KMS-11 (cell line): ENCODE measurements at regions not wholly inside any gene's neighbourhood (a gene's known extent, or its start where the extent isn't known, plus 50 kb on each side); places are given as distances from the start of the nearest gene placed in this dataset.

Experiments used
- H2AFZ ChIP-seq: fragments of 200-600 bp; sonication (generic); 2 replicates; pipeline ENCODE4 v1.6.1; 2016; ENCODE audit warnings: antibody characterized with exemption, mixed run types, low read depth
- H3K27ac ChIP-seq: fragments of 200-600 bp; sonication (generic); 2 replicates; pipeline ENCODE4 v1.6.1; 2016; ENCODE audit warnings: mild to moderate bottlenecking, mixed run types
- H3K27me3 ChIP-seq: fragments of 200-600 bp; sonication (generic); 2 replicates; pipeline ENCODE4 v1.6.1; 2017; ENCODE audit warnings: mild to moderate bottlenecking, low read depth, mixed run types, moderate library complexity; ENCODE audit not compliant: insufficient read depth
- H3K36me3 ChIP-seq: fragments of 200-600 bp; sonication (generic); 2 replicates; pipeline ENCODE4 v1.6.1; 2017; ENCODE audit warnings: mild to moderate bottlenecking, mixed run types; ENCODE audit not compliant: insufficient read depth
- H3K4me1 ChIP-seq: fragments of 200-600 bp; sonication (generic); 2 replicates; pipeline ENCODE4 v1.6.1; 2016; ENCODE audit warnings: mild to moderate bottlenecking, low read depth, mixed run types; ENCODE audit not compliant: poor library complexity, severe bottlenecking
- H3K4me2 ChIP-seq: fragments of 200-600 bp; sonication (generic); 2 replicates; pipeline ENCODE4 v1.7.0; 2016; ENCODE audit warnings: mild to moderate bottlenecking, mixed run types
- H3K4me3 ChIP-seq: fragments of 200-600 bp; sonication (generic); IDR thresholded peaks from 2 replicates; pipeline ENCODE4 v1.6.1; 2017; ENCODE audit warnings: low read depth, low read length, mixed read lengths; ENCODE audit not compliant: insufficient read depth
- H3K79me2 ChIP-seq: fragments of 200-600 bp; sonication (generic); 2 replicates; pipeline ENCODE4 v1.6.1; 2016; ENCODE audit warnings: low read depth, mixed run types; ENCODE audit not compliant: insufficient read depth
- H3K9ac ChIP-seq: fragments of 200-600 bp; sonication (generic); 2 replicates; pipeline ENCODE4 v1.6.1; 2016; ENCODE audit warnings: mild to moderate bottlenecking, mixed run types
- H4K20me1 ChIP-seq: fragments of 200-600 bp; sonication (generic); 2 replicates; pipeline ENCODE4 v1.6.1; 2016; ENCODE audit warnings: mild to moderate bottlenecking, mixed run types; ENCODE audit not compliant: insufficient read depth
- TF ChIP-seq, protein P1 (sequence below): fragments of 200-600 bp; sonication (generic); conservative IDR thresholded peaks from 2 replicates; pipeline ENCODE4 v1.6.1; 2017; ENCODE audit warnings: low read depth, mild to moderate bottlenecking, antibody characterized with exemption, low read length, moderate library complexity, mixed read lengths

DNA sequence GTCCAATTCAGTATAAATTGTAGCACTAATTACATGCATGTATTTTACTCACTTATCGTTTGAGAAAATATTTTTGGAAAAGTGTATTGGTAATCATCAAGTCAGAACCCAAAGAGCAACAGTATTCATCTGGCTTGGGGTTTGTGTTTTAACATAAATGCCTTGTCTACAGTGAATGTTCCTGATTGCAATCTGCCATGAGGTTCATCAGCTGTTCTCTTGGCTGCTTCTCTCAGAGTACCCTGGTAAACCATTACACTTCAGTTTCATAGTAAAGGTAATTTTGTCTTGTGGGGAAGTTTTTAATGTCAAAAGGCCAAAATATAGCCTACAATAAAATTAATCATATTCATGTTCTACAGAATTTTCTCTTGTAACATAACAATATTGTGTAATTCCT is 150.3 kb downstream of the IFI44 start:
- Histone ChIP-seq H3K9ac (no peak overlapping the region), H4K20me1 (no peaks in the 10 kb centered on the region), H2AFZ (no peak overlapping the region), H3K4me2 (no peak overlapping the region), H3K4me1 (no peaks in the 10 kb centered on the region), H3K4me3 (no peak overlapping the region), H3K27ac (no peak overlapping the region), H3K27me3 (no peaks in the 10 kb centered on the region), H3K79me2 (no peaks in the 10 kb centered on the region), H3K36me3 (no peaks in the 10 kb centered on the region)
- TF ChIP-seq, protein P1, sequence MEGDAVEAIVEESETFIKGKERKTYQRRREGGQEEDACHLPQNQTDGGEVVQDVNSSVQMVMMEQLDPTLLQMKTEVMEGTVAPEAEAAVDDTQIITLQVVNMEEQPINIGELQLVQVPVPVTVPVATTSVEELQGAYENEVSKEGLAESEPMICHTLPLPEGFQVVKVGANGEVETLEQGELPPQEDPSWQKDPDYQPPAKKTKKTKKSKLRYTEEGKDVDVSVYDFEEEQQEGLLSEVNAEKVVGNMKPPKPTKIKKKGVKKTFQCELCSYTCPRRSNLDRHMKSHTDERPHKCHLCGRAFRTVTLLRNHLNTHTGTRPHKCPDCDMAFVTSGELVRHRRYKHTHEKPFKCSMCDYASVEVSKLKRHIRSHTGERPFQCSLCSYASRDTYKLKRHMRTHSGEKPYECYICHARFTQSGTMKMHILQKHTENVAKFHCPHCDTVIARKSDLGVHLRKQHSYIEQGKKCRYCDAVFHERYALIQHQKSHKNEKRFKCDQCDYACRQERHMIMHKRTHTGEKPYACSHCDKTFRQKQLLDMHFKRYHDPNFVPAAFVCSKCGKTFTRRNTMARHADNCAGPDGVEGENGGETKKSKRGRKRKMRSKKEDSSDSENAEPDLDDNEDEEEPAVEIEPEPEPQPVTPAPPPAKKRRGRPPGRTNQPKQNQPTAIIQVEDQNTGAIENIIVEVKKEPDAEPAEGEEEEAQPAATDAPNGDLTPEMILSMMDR, result no peak

DNA sequence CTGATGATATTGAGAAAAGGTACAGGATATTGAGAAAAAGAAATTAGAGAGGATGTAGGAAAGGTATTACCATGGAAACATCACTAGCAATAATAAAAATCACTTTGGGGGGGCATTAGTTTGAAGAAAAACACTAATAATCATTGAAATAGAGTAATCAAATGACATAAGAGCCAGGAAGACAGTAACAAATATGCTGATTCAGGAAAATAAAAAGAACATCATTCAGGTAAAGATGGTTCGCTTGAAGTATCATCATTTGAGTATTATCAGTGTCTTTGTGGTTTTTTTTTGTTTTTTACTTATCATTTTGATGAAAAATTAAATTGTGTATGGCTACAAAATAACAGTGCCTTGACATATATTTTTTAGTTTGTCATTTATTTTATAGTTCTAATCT is 164.5 kb downstream of the IFI44 start:
- H3K4me3 ChIP-seq, result no peak overlapping the region
- H3K36me3 ChIP-seq, result no peaks in the 10 kb centered on the region
- H3K79me2 ChIP-seq, result no peaks in the 10 kb centered on the region
- H3K4me2 ChIP-seq, result no peak overlapping the region
- H3K27ac ChIP-seq, result no peak overlapping the region
- TF ChIP-seq, protein P1, result no peak
- H3K4me1 ChIP-seq, result no peaks in the 10 kb centered on the region
- no peaks in the 10 kb centered on the region for H3K27me3 ChIP-seq
- no peak overlapping the region for H2AFZ ChIP-seq
- H4K20me1 ChIP-seq, result no peaks in the 10 kb centered on the region
- H3K9ac ChIP-seq, result no peak overlapping the region

DNA sequence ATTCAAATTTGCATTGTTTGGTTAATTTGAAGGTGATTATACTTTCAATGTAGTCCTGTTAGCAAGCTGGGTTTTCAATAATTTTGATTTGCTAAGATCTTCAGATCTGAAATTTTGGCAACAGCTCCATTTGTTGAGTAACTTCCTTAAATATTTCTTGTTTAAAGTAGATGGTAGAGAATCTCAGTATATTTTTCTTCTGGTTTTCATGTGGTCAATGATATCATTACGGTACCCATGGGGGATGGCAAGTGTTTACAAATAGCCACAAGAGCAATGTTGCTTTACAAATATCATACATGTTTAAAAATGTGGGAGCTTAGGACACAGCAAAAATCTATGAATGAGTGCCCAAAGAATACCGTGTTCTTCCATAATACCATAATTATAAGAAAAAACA is 175.9 kb downstream of the IFI44 start:
- no peaks in the 10 kb centered on the region for H4K20me1 ChIP-seq
- TF ChIP-seq, protein P1, result no peak
- H3K4me1 ChIP-seq, result no peaks in the 10 kb centered on the region
- no peak overlapping the region for H3K4me3 ChIP-seq
- no peak overlapping the region for H3K9ac ChIP-seq
- no peaks in the 10 kb centered on the region for H3K79me2 ChIP-seq
- no peak overlapping the region for H3K27ac ChIP-seq
- no peak overlapping the region for H3K4me2 ChIP-seq
- no peak overlapping the region for H2AFZ ChIP-seq
- no peaks in the 10 kb centered on the region for H3K36me3 ChIP-seq
- H3K27me3 ChIP-seq, result no peaks in the 10 kb centered on the region

DNA sequence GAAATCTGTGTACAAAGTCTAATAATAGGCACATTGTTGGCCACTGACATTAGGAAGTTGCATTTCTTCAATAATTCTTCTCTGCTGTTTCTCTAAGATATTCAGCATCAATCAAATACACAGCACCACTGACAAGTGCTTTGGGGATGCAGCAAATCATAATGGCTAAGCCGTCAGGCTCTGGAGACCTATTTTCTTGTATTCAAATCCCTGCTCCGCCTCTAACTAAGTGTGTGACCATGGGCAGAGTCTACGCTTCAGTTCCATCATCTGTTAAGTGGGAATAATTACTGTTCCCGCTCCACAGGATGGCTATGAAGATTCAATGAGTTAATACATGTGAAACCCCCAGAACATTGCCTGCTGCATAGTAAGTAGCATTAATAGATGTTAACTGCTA is 176.9 kb downstream of the ADGRL4 start:
- Histone ChIP-seq H3K27me3 (no peaks in the 10 kb centered on the region), H3K4me2 (no peak overlapping the region), H3K36me3 (no peaks in the 10 kb centered on the region), H3K4me3 (no peak overlapping the region), H3K27ac (no peak overlapping the region), H2AFZ (no peak overlapping the region), H3K4me1 (peaks cover 9% of the 10 kb centered on the region), H3K79me2 (no peaks in the 10 kb centered on the region), H4K20me1 (no peaks in the 10 kb centered on the region), H3K9ac (no peak overlapping the region)
- TF ChIP-seq, protein P1, result no peak

DNA sequence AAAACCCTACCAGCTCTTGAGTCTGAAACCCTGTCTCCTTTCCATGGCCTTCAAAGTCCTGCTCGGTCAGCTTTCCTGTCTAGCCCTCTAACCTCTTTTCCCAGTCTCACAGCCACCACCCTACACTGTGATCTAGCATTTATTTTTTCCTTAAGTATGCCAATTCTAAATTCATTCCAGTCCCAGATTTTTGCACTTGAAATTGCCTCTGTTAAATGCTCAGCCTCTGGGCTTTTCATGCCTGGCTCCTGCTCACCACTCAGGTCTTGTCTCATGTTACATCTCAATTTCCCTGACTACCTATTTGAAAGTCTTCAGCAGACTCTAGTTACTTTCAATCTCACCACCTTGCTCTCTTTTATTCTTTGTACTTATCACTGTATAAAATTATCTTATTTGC is 176.2 kb downstream of the ADGRL4 start:
- Histone ChIP-seq H2AFZ (no peak overlapping the region), H3K27ac (no peak overlapping the region), H3K4me3 (no peak overlapping the region), H3K79me2 (no peaks in the 10 kb centered on the region), H3K9ac (no peak overlapping the region), H3K4me2 (no peak overlapping the region), H4K20me1 (no peaks in the 10 kb centered on the region), H3K36me3 (no peaks in the 10 kb centered on the region), H3K4me1 (peaks cover 14% of the 10 kb centered on the region), H3K27me3 (no peaks in the 10 kb centered on the region)
- TF ChIP-seq, protein P1, result no peak
